HCEC 1CT (cell line): ENCODE measurements at regions not wholly inside any gene's neighbourhood (a gene's known extent, or its start where the extent isn't known, plus 50 kb on each side); places are given as distances from the start of the nearest gene placed in this dataset.
"Not testable (repeated sequence)": the region's sequence is repeated elsewhere in the genome, so short reads cannot be mapped to it uniquely, and the experiment has no call there.

Source experiments
- DNase-seq: peaks from one replicate; pipeline ENCODE4 v3.0.0-alpha.2; 2017

DNA sequence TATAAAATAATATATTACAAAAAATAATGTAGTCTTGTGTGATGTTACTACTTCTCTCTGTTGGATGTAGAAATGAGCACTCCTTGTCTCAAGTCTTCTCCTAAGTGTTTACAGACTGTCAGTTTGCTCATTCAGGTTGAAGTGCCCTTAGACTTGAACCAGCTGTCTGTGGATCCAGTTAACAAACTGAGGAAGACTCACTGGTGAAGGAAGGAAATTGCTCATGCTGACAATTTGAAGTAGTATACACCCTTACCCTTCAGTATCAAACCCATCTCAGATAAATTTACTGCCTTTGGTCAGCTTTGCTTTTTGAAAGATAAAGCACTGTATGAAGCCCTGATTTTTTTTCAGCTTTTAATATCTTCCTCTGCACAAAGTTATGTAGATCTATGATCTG is 854.2 kb upstream of the ZEB2 start:
- DNase-seq = no peak

DNA sequence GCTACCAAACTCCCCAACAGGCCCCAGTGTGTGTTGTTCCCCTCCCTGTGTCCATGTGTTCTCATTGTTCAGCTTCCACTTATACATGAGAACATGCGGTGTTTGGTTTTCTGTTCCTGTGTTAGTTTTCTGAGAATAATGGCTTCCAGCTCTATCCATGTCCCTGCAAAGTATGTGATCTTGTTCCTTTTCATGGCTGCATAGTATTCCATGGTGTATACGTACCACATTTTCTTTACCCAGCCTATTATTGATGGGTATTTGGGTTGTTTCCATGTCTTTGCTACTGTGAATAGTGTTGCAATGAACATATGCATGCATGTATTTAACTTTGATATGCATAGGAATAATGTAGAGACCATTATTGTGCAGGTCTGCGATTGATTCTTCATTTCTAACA is 847.4 kb upstream of the ZEB2 start:
- DNase-seq = not testable (repeated sequence)

DNA sequence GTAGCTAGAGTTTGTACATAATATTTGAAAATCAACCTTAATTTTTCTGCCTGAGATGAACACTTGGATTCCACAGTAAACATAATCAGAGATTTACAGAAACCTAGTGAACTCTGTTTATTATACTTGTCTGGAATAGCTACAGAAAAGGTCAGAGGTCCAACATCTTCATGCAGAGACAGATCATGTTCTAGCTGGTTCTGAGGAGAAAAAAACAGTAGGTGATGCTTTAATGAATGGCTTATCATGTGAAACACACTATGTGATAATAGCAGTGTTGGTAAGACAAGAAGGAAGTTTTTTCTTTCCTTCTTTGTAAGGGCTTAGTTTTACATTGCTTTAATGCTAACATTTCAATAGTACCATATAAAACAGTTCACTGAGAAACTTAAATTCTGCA is 846.4 kb upstream of the ZEB2 start:
- DNase-seq = no peak

DNA sequence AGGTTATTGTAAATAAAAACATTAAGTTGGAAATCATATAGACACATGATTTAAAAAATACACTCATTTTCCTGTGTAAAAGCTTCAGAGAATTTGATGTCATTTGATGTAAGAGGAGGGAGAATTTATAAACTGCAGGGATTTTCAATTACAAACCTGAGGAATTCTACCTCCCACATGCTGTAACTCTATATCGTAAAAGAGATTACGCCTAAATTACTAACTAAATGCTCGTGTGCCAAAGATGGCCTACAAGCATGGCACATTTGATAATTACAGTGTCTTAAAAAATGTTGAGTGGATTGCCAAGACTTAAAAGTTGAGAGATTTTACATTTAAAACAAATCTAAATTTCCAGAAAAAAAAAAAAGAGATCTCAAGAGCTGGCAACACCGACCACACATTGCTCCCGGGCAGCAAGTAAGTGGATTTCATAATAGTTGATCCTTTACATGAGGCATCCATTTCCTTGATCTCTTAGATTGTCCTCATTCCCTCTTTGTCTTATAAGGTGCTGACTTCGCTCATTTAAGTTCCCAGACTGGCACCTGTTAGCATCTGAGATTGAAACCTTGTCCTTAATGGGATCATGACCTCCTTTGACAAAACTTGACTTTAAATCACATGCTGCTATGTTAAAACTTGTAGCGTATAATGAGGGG is 840.3 kb upstream of the ZEB2 start:
- no peak for DNase-seq

DNA sequence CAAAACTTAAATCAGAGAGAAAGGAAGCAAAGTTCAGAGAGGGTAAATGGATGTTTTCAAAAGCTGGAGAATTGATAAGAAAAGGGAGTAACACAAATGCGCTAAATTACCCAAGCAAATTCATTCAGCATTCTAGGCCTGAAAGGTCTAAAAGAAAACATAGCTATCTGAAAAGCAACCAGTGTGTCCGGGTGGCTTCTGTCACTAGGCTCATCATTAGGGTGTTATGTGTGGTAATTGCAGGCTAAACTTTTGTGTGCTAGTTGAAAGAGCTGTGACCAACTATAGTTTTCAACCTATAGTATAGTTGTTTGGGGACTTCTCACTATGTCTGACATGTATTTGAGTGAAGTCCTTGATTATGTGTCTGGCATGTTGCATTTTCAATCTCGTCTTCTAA is 839.6 kb upstream of the ZEB2 start:
- no peak for DNase-seq

DNA sequence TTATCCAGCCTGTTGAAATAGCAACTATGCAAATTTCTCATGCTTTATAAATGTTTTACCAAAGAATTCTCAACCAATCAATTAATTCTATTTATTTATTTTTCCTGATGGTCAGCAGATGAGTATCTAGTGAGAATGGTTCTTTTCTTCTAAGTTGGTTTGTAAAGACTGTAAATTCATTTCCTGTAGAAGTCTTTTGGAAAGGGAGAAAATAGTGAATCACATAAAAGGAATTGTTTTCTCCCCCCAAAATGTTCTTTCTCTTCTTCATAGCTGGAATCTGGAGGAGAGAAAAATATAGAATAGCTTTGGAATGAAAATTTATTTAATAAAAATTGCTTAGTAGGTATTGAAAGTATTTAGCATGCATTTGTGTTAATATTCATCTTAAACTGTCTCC is 836.1 kb upstream of the ZEB2 start:
- DNase-seq = peak; percentile 35

DNA sequence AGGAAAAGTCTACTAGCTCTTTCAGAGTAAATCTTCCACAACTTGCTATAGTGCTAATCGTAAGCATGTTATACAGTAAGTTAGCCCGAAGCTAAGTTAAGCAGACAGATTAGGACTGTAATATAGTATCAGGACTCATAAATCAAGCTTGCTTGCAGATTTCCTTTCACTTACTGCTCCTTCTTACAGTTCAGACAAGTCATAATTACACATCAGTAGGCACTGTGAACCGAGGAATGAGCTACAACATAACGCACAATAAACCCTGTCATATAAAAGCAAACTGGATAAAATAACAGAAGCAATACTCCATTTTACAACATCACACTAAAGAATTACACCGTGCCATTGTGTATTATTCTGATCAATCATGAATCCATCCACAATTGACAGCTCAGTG is 832.6 kb upstream of the ZEB2 start:
- no peak for DNase-seq

DNA sequence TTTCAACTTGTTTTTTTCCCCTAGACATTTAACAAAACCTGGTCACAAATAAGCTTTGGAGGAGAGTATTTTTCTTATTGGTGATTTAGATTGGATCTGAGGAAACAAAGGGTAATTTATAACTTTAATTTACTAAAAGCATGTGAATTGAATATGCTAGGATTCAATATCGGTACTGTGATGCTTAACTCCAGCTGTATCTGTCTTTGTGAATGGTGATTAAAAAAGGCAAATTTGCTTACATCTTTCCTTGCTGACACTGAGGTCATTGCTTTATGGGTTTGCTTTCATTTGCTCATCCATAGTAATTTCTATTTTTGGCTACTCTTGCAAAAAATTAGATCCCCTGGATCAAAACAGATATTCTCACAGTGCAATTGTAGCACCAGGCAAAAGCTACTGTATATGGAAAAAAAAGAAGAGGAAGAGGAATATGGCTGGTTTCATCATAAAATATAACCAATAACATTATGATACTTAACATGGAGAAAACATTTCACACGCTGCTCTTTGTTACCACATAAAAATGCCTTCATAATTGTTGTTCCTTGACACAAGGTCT is 832.0 kb upstream of the ZEB2 start:
- DNase-seq = peak; percentile 27

DNA sequence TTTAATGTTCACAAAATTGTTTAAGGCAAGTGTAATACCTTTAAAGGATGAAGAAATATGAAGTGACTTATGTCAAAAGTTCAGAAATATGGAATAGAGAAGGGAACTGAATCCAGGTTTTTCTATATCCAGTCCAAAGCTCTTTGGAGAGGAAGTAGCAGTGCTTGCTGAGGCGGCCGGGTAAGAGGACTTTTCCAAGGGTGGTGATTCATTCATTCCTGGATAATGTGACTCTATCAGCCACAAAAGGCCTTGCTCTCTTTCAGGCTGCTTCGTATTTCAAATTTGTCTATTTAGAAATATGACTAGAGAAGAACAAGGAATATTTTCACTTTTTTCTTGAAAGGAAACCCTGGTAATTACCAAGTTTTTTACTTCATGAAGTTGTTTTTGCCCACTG is 830.1 kb upstream of the ZEB2 start:
- DNase-seq = peak; percentile 83

DNA sequence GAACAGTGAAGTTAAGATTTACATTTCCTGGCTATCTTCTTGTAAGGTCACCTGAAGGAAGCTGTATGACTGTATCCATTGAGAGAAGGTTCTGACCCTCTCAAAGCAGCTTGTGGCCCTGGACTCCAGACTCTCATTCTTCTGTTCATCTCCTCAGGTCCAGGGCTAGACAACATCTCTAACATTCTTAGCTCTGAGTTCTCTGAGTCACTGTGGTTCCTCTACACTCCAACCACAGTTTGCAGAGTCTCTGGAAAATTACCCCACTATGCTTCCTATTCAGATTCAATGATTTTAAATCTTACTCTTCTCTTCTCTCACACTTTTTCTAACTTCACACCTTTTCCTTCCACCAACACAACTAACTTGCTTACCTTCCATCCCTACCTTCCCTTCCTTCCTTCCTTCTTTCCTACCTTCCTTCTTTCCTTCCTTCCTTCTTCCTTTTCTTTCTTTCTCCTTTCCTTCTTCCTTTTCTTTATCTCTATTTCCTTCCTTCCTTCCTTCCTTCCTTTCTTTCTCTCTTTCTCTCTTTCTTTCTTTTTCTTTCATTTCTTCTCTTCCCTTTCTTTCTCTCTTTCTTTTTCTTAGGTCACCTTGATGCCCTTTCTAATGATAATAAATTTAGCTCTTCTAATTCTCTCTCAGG is 824.3 kb upstream of the ZEB2 start:
- DNase-seq = no peak

DNA sequence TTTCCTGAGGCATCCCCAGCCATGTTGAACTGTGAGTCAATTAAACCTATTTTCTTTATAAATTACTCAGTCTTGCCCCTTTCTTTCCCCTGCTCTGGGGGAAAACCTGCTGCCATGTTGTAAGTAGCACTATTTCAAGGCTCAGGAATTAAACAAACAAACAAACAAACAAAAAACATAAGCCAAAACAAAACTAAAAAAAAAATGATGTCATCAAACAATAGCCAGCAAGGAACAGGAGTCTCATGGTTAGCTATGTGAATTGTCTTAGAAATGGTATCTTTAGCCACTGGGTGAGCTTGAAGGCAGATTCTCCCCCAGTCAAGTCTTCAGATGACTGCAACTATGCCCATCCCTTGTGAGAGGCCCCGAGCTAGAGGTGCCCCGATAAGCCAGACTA is 823.4 kb upstream of the ZEB2 start:
- no peak for DNase-seq

DNA sequence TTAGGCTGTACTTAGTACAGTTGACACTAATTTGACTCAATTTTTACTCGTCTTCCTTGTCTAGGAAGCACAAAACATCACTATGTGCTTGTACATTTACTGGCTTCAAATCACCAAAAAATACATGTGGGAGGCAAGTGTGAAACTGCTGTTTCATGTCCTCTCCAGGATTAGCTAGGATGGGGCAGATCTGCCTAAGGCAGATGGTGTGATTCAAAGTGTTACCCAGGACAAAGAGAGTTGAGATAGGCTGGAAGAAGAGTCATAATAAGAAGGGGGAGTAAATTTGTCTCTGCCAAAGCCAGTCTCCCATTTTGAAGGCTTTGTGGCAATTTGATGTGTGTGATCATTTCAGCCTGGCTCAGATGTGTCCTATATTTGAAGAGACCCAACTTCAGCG is 821.6 kb upstream of the ZEB2 start:
- no peak for DNase-seq

DNA sequence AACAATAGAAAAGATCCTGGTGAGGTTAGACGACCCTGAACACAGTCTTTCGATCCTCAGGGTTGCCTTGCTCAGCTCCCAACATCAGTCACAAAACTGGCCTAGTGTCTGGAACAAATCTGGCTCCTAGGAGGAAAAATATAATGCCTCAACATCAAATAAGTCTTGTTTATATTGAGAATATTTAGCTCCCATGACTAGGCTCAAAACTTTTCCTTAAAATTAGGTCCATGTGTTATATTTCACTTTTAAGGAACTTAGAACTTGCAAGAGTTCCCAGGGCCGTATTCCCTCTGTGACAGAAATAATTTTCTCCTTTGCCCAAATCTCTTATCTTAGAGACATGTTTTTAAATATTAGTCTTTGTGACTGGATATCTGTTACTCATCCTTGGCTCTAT is 819.7 kb upstream of the ZEB2 start:
- no peak for DNase-seq

DNA sequence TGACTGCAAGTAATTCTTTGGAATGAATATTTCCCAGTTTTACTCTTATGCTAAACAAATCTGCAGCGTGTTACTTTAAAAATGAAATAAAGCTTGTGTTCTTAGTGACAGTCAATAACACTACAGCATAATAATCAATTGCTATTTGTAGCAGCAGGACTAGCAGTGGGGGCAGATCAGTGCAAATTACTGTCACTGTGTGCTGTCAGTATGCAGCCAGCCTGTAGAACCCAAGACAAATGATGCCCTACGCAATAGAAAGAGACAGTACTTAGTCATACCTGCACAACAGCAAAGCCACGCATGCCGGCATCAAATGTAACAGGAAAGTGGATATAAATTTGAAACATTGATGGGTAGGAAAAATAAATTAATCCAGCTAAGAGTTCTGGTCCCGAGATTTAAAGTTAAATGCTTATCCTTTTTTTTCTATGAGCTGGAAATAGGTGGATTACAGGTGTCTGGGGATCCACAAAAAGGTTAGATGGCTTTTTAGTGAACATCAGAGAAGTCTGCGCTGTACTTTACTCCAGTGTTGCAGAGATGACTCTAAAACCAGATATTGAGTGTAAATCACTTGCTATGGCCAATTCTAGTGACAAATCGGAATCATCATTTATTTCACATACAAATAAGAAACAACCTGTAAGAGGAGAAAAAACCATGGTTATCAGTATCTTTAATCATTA is 812.4 kb upstream of the ZEB2 start:
- no peak for DNase-seq

DNA sequence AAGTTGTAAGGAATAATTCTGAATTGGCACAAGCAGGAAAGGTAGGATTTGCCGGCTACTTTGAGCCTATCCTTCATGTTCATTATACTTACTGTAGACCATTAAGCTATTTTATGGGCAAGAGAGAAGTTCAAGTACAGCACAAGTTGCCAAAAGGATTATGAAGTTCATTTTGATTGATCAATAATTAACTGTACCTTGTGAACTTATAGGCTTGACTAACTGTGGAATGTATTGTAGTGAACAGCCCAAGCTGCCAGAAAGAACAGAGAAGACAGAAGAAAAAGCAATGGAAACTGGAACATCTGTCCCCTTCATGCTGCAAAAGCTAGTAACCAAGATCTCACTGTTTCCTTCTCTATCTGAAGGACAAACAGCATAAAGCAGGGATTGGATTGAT is 810.1 kb upstream of the ZEB2 start:
- no peak for DNase-seq

DNA sequence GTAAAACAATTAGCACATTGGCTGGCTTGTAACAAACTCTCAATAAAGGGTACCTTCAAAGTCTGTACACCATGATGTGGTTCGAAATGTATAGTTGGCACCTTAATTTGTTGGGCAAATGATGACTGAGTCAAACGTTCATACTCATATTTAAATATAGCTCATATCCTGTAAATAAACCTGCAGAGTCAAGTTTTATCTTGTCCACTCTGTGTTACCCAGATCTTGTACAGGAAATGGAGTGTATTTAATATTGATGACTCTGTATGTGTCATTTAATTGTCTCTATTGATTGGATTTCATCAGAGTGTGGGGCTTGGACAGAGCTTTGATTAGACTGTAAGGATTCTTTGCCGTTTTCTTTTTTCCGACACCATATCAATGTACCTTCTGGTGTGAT is 805.6 kb upstream of the ZEB2 start:
- no peak for DNase-seq

DNA sequence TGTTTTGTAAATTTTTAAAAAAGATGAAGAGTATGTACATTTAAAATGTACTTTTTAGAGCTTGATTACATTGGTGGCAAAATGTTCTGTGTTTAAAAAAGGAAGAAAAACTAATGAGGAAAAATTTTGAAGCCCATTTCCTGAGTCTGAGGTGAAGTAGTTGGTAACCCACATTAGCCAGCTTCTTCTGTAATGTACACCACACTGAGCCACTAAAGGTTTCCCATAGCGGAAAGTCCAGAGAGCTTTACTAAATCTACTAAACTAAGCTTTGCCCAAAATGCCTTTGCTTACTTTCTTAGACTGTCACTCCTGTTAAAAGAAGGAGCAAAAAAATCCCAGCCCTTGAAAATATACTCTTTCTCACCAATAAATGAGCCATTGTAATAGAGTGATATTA is 804.8 kb upstream of the ZEB2 start:
- no peak for DNase-seq

DNA sequence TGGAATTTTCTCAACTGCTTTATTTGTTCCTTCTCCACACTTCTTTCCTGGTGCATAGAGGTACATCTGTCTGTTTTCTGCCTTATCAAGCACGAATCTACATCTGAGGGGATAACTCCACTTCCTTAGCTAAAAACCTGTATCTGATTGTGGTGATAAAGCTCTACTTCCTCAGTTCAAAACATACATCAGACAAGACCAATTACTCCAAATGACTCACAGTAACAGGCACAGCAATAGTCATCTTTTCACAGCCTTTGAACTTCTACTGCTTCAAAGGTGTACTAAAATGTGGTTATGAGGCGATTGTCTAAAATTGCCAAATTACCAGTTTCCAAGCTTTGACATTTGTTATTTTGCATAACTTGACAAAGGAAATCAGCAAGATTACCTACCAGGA is 803.6 kb upstream of the ZEB2 start:
- peak; percentile 45 for DNase-seq

DNA sequence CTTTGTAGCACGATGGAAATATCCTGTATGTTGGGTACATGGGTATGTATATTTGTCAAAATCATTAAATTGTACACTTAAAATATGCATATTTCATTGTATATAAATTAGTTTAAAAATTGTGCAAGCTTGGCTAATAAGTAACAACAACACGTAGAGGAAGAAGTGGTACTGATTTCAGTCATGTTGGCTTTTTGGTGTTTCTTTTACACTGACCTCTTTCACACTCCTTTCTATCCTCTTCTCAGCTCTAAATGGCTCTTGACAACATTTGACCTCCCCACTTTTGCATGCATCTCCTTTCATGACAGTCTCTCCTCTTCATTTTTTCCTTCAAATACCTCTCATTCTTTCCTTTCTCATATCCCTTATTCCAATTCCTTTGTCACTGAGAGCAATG is 801.4 kb upstream of the ZEB2 start:
- DNase-seq = no peak

DNA sequence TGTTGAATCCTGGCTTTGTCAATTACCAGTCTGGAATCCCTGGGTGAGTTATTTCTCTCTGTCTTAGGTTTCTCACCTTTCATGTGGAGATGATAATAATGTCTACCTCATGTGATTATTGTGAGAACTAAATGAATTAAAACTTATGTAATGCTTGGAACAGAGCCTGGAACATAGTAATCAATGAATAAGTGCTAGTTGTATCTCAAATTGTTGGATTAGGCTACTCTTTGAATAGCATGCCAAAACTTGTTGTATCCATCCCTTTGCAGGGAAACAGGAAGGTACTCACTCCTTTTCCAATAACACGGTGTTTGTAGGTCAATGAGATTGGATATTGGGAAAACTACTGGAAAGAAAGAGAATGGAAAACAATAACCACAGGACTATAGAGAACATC is 796.6 kb upstream of the ZEB2 start:
- DNase-seq = no peak

DNA sequence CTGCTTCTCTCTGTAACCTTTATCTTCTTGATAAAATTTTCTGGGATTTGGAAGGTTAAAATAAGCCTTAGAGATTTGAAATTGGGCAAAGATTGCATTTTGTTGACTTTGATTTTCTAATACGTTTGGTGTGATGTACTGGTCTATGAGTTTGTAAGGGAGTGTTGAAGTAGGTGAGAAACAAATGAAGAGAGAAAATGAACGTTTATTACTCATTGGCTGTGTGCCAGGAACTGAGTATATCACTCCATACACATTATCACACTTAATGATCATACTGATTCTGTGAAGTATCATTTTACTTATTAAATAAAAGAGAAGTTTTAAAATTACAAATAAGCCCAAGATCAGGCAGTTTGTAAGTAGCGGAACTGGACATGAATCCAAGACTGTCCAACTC is 795.1 kb upstream of the ZEB2 start:
- no peak for DNase-seq

DNA sequence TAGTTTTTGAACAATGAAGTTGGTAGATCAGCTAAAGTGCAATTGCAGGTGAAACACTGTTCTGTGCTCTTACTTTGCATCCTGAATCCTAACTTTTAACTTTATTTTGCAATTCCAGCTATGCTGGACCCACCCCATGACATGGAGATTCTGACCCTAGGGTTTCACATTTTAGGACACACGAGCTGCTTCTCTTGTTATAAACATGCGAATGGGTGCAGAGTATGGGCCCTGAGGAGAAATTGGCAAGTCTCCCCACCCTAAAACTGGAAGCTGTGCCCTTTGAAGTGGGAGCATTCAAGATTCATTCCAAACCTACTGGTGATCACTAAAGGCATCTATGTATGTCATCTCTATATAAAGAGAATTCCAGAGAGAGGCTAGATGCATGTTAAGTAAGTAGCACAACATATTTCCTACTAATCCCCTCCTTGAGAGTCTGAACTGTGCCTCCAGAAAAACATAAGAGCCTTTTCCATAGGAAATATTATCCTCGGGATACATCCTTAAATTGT is 794.3 kb upstream of the ZEB2 start:
- no peak for DNase-seq

DNA sequence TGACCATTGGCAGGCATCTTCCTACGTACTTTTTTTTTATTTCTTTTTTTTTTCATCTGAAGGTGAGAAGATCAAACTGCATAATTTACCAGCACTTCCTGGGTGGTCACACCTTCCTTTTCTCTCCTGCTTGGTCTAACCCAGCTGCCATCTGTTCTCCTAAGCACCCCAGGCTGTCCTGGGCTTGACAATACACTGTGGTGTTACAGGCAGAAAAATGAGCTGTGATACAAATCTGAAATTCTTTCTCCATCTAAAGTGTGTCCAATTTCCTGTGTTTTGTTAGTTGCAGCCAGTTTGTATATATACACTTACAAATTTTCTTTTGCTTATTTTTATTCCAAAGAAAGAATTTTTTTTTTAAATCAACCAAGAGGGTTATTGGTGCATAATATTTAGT is 786.0 kb upstream of the ZEB2 start:
- DNase-seq = no peak

DNA sequence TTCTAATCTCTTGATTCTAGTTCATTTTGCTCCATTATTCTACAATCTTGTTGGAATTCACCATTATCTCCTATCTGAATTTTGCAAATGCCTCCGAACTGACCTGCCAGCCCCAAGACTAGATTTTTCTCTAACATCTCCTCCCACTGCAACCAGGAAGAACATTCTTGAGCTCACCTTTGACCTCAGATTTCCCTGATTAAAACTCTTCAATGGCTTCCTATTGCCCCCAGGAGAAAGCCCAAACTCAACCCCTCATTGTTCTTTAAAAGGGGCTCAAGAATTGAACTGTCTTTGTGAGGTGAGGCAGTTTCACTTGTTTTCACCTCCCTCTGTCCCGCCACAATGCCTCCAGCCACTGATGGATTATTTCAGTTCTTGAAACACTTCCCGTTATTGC is 784.6 kb upstream of the ZEB2 start:
- DNase-seq = no peak
